Stimulated activated CD4-positive, alpha-beta T cell treated with anti-CD3 and anti-CD28 coated beads, Interleukin-15, amount 100 ng/mL, for 48 hours (primary cell): ENCODE measurements at regions not wholly inside any gene's neighbourhood (a gene's known extent, or its start where the extent isn't known, plus 50 kb on each side); places are given as distances from the start of the nearest gene placed in this dataset.
A peak's percentile ranks its signal among the peaks of the same experiment; 100 is the strongest.
"Not testable (repeated sequence)": the region's sequence is repeated elsewhere in the genome, so short reads cannot be mapped to it uniquely, and the experiment has no call there.

Source experiments
- DNase-seq, 2 donors: peaks; one replicate each; pipeline ENCODE4 v3.0.0-alpha.2; 2020; ENCODE audit warnings: low read depth in 2 of 2

- DNase-seq, result no peak
Observed at GRCh38 chr3:56926243-56926946, 124.6 kb upstream of the ARHGEF3 start.

GRCh38 chr3:56924700-56925099 lies 123.0 kb upstream of the ARHGEF3 start:
- DNase-seq, result not testable (repeated sequence)

- DNase-seq, result no peak
Observed at GRCh38 chr3:56923526-56924224, 121.9 kb upstream of the ARHGEF3 start.

- no peak for DNase-seq
Observed at GRCh38 chr3:56921573-56922453, 120.1 kb upstream of the ARHGEF3 start.

- no peak for DNase-seq
Observed at GRCh38 chr3:56919797-56920195, 118.0 kb upstream of the ARHGEF3 start.

- DNase-seq, result no peak
Observed at GRCh38 chr3:56919137-56919796, 117.5 kb upstream of the ARHGEF3 start.

GRCh38 chr3:56918111-56918568 lies 116.4 kb upstream of the ARHGEF3 start:
- DNase-seq, result peak; percentile 58 to 62

- DNase-seq, result no peak
Observed at GRCh38 chr3:56917361-56918110, 115.8 kb upstream of the ARHGEF3 start.

- no peak for DNase-seq
Observed at GRCh38 chr3:56916716-56917360, 115.1 kb upstream of the ARHGEF3 start.

GRCh38 chr3:56915966-56916586 lies 114.3 kb upstream of the ARHGEF3 start:
- peak; percentile 69 to 71 for DNase-seq

- DNase-seq, result no peak
Observed at GRCh38 chr3:56914646-56915045, 112.9 kb upstream of the ARHGEF3 start.

GRCh38 chr3:56911363-56911762 lies 109.6 kb upstream of the ARHGEF3 start:
- no peak for DNase-seq

GRCh38 chr3:56909349-56909748 lies 107.6 kb upstream of the ARHGEF3 start:
- no peak for DNase-seq

- no peak for DNase-seq
Observed at GRCh38 chr3:56908004-56908403, 106.3 kb upstream of the ARHGEF3 start.

GRCh38 chr3:56904552-56905215 lies 102.9 kb upstream of the ARHGEF3 start:
- no peak for DNase-seq

GRCh38 chr3:56903231-56903782 lies 101.6 kb upstream of the ARHGEF3 start:
- DNase-seq, result no peak

GRCh38 chr3:56902468-56903160 lies 100.9 kb upstream of the ARHGEF3 start:
- no peak for DNase-seq

- DNase-seq, result no peak
Observed at GRCh38 chr3:56900801-56901200, 99.1 kb upstream of the ARHGEF3 start.

- DNase-seq, result no peak
Observed at GRCh38 chr3:56899851-56900250, 98.1 kb upstream of the ARHGEF3 start.
